ENCODE measurements at regions not wholly inside any gene's neighbourhood (a gene's known extent, or its start where the extent isn't known, plus 50 kb on each side); places are given as distances from the start of the nearest gene placed in this dataset.

GRCh38 chr4:104206784-104207183, 287.9 kb downstream of the CXXC4 start:
- Histone ChIP-seq H4K20me1 (replicated peaks; ENCODE audit: control insufficient read depth, insufficient read depth, low read length) (no peaks in the 10 kb centered on the region), H3K4me1 (replicated peaks in 1 of 2; ENCODE audit: control insufficient read depth in 2 of 2, insufficient read depth in 2 of 2, low read length in 2 of 2) (no peaks in the 10 kb centered on the region), H3K9me3 (replicated peaks; ENCODE audit: control insufficient read depth, insufficient read depth, low read depth, low read length) (no peaks in the 10 kb centered on the region; the same call in 1 of the 2 replicates), H3K27me3 (ENCODE audit: control insufficient read depth in 2 of 2, insufficient read depth in 2 of 2, low read length in 2 of 2) (no peaks in the 10 kb centered on the region), H3K27ac (ENCODE audit: extremely low read depth, low read depth, low read length) (no peak overlapping the region), H3K36me3 (ENCODE audit: control insufficient read depth, insufficient read depth, low read length) (no peaks in the 10 kb centered on the region), H3K4me2 (ENCODE audit: insufficient read depth, low read length) (no peak overlapping the region), H3K79me2 (ENCODE audit: control insufficient read depth, insufficient read depth, low read length) (no peaks in the 10 kb centered on the region), H3K9me1 (ENCODE audit: control insufficient read depth, insufficient read depth, low read length) (no peaks in the 10 kb centered on the region), H3K4me3 (no peak overlapping the region), H2AFZ (ENCODE audit: low read depth, low read length) (no peak overlapping the region), H3K9ac (ENCODE audit: insufficient read depth in 1 of 2, low read depth in 2 of 2, low read length in 2 of 2) (no peak overlapping the region)
- no peak for DNase-seq (ENCODE audit: extremely low read depth in 1 of 4, low spot score in 3 of 4)
- POLR2A ChIA-PET: no interaction called here
- BruUV-seq (replicated peaks): no TSS peak
- no peak for ATAC-seq
- 0% methylated on average over 1 of the region's 1 CpG for WGBS (ENCODE audit: insufficient coverage, low coverage, missing lambda C conversion rate)
- in situ Hi-C loops (cut with MboI): no loop called here
- intact Hi-C loops (cut with micrococcal nuclease): no loop called here
- no peak for FAIRE-seq
- CTCF ChIA-PET (ENCODE audit: low intra/inter-chr PET ratio): no interaction called here
- TF ChIP-seq, protein P1, sequence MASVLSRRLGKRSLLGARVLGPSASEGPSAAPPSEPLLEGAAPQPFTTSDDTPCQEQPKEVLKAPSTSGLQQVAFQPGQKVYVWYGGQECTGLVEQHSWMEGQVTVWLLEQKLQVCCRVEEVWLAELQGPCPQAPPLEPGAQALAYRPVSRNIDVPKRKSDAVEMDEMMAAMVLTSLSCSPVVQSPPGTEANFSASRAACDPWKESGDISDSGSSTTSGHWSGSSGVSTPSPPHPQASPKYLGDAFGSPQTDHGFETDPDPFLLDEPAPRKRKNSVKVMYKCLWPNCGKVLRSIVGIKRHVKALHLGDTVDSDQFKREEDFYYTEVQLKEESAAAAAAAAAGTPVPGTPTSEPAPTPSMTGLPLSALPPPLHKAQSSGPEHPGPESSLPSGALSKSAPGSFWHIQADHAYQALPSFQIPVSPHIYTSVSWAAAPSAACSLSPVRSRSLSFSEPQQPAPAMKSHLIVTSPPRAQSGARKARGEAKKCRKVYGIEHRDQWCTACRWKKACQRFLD (CRISPR knock-in tag; IDR thresholded peaks at IDR 0.05): no peak
- TF ChIP-seq, protein P2, sequence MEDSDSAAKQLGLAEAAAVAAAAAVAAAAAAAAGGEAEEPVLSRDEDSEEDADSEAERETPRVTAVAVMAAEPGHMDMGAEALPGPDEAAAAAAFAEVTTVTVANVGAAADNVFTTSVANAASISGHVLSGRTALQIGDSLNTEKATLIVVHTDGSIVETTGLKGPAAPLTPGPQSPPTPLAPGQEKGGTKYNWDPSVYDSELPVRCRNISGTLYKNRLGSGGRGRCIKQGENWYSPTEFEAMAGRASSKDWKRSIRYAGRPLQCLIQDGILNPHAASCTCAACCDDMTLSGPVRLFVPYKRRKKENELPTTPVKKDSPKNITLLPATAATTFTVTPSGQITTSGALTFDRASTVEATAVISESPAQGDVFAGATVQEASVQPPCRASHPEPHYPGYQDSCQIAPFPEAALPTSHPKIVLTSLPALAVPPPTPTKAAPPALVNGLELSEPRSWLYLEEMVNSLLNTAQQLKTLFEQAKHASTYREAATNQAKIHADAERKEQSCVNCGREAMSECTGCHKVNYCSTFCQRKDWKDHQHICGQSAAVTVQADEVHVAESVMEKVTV (CRISPR knock-in tag; IDR thresholded peaks at IDR 0.05): no peak
- TF ChIP-seq RCOR1 (IDR thresholded peaks at IDR 0.05; ENCODE audit: borderline replicate concordance in 1 of 2, low read depth in 2 of 2, low read length in 2 of 2) (no peak), SNRNP70 (optimal IDR thresholded peaks at IDR 0.05; ENCODE audit: low read depth, low read length) (no peak), NR2F6 (CRISPR knock-in tag; IDR thresholded peaks at IDR 0.05) (no peak), TGIF2 (CRISPR knock-in tag; IDR thresholded peaks at IDR 0.05) (no peak), ZNF174 (CRISPR knock-in tag; IDR thresholded peaks at IDR 0.05) (no peak), KLF10 (CRISPR knock-in tag; IDR thresholded peaks at IDR 0.05) (no peak), SAP30 (IDR thresholded peaks at IDR 0.05; ENCODE audit: borderline replicate concordance, insufficient read depth, low read depth, low read length, poor library complexity, severe bottlenecking) (no peak)
